ENCODE measurements at regions not wholly inside any gene's neighbourhood (a gene's known extent, or its start where the extent isn't known, plus 50 kb on each side); places are given as distances from the start of the nearest gene placed in this dataset.
A peak's percentile ranks its signal among the peaks of the same experiment; 100 is the strongest.

DNA sequence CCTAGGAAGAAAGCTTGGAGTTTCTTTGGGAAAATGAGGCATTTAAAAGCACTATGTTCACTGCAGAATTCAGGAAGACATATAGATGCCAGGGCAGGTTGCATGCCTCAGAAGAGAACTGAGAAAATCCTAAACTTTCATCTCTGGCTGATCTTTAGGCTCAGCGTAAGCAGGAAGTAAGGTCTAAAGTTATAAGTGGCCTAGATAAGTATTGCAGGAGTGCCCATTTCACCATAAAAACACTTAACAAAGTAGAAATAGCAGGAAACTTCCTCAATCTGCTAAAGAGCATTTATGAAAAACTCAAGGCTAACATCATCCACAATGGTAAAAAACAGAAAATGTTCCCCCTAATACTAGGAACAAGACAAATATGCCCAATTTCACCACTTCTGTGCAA is 320.3 kb downstream of the BMP2 start:
- H3K27ac ChIP-seq (ENCODE audit: low read depth, low read length): no peak overlapping the region
- H3K9ac ChIP-seq (ENCODE audit: low read length): no peak overlapping the region
- H3K36me3 ChIP-seq (ENCODE audit: control insufficient read depth in 1 of 2, insufficient read depth in 2 of 2, low read length in 2 of 2): no peaks in the 10 kb centered on the region
- H3K79me1 ChIP-seq (ENCODE audit: low read length): no peaks in the 10 kb centered on the region
- H3K4me3 ChIP-seq (ENCODE audit: low read depth, low read length): no peak overlapping the region
- no peak overlapping the region for H2BK12ac ChIP-seq (ENCODE audit: low read length)
- no peak overlapping the region for H4K8ac ChIP-seq (ENCODE audit: low read depth, low read length)
- no peak overlapping the region for H2AFZ ChIP-seq (ENCODE audit: insufficient read depth, low read length, poor library complexity)
- no peak for DNase-seq
- H3K9me3 ChIP-seq (ENCODE audit: insufficient read depth, low read depth, low read length): no peaks in the 10 kb centered on the region
- no peak overlapping the region for H3K4me2 ChIP-seq (ENCODE audit: low read length)
- no peak overlapping the region for H4K91ac ChIP-seq (ENCODE audit: low read depth, low read length)
- H3K14ac ChIP-seq (ENCODE audit: low read length): no peak overlapping the region
- no peak overlapping the region for H4K12ac ChIP-seq (ENCODE audit: low read depth, low read length)
- H2AK5ac ChIP-seq (ENCODE audit: low read length): no peak overlapping the region
- no peak overlapping the region for H3K23ac ChIP-seq (ENCODE audit: low read length)
- no CpG with 5 or more reads among the region's 1 CpG for WGBS (ENCODE audit: extremely low coverage, insufficient coverage, insufficient read length)
- H3K18ac ChIP-seq (ENCODE audit: low read length): no peak overlapping the region
- H2BK5ac ChIP-seq (ENCODE audit: low read depth, low read length, poor library complexity): no peak overlapping the region
- no peak overlapping the region for H3K4ac ChIP-seq (ENCODE audit: low read depth, low read length)
- no peaks in the 10 kb centered on the region for H3K4me1 ChIP-seq (ENCODE audit: control insufficient read depth in 1 of 2, insufficient read depth in 2 of 2, low read length in 2 of 2)
- no peaks in the 10 kb centered on the region for H3K79me2 ChIP-seq (ENCODE audit: control insufficient read depth, insufficient read depth, low read length, poor library complexity)
- no peaks in the 10 kb centered on the region for H3K27me3 ChIP-seq (ENCODE audit: insufficient read depth, low read length)
- no peak overlapping the region for H2BK120ac ChIP-seq (ENCODE audit: insufficient read depth, low read length, poor library complexity)

DNA sequence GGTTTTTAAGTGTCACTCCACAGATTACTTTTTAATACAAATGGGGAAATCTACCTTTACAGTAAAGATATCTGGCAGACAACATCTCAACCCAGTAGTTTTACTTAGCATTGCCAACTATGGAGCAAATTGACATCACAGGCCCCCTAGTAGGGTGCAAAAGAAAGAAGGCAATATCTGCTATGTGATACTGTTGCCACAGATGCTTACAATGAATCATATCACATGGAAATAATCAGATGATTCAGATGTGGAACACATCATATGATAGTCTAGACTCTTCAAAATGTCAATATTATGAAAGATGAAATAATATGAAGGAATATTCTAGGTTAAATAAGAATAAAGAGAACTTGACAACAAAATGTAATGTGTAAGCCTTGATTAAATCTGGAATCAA is 322.5 kb downstream of the BMP2 start:
- no peak for DNase-seq
- Histone ChIP-seq H4K8ac (ENCODE audit: low read depth, low read length) (no peak overlapping the region), H3K4ac (ENCODE audit: low read depth, low read length) (no peak overlapping the region), H3K9ac (ENCODE audit: low read length) (no peak overlapping the region), H3K27me3 (ENCODE audit: insufficient read depth, low read length) (no peaks in the 10 kb centered on the region), H2BK5ac (ENCODE audit: low read depth, low read length, poor library complexity) (no peak overlapping the region), H3K9me3 (ENCODE audit: insufficient read depth, low read depth, low read length) (no peaks in the 10 kb centered on the region), H2AK5ac (ENCODE audit: low read length) (no peak overlapping the region), H4K91ac (ENCODE audit: low read depth, low read length) (no peak overlapping the region), H3K4me2 (ENCODE audit: low read length) (no peak overlapping the region), H3K14ac (ENCODE audit: low read length) (no peak overlapping the region), H3K4me1 (ENCODE audit: control insufficient read depth in 1 of 2, insufficient read depth in 2 of 2, low read length in 2 of 2) (no peaks in the 10 kb centered on the region), H3K27ac (ENCODE audit: low read depth, low read length) (no peak overlapping the region), H3K79me2 (ENCODE audit: control insufficient read depth, insufficient read depth, low read length, poor library complexity) (no peaks in the 10 kb centered on the region), H3K18ac (ENCODE audit: low read length) (no peak overlapping the region), H2AFZ (ENCODE audit: insufficient read depth, low read length, poor library complexity) (no peak overlapping the region), H3K79me1 (ENCODE audit: low read length) (no peaks in the 10 kb centered on the region), H3K23ac (ENCODE audit: low read length) (no peak overlapping the region), H4K12ac (ENCODE audit: low read depth, low read length) (no peak overlapping the region), H2BK12ac (ENCODE audit: low read length) (no peak overlapping the region), H3K36me3 (ENCODE audit: control insufficient read depth in 1 of 2, insufficient read depth in 2 of 2, low read length in 2 of 2) (no peaks in the 10 kb centered on the region), H3K4me3 (ENCODE audit: low read depth, low read length) (no peak overlapping the region), H2BK120ac (ENCODE audit: insufficient read depth, low read length, poor library complexity) (no peak overlapping the region)

DNA sequence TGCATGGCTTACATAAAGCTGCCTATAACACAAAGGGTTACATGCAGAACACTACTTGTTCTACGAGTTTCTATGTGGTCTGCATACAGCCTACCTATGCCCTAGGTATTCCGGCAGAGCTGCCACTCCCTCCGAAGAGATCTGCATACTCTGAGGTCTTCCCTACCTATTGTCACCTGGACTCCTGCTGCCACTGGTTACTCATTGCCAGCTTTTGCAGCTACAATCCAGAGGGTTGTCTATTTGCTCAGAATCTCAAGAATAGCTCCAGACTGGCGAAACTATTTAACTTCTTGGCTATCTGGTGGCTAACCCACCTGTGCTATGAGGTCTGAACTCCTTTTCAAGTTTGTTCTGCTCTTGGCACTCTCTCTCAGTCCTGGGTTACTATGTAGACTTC is 323.3 kb downstream of the BMP2 start:
- H3K79me1 ChIP-seq (ENCODE audit: low read length): no peaks in the 10 kb centered on the region
- DNase-seq: peak; percentile 0
- no peak overlapping the region for H3K4me3 ChIP-seq (ENCODE audit: low read depth, low read length)
- H2AFZ ChIP-seq (ENCODE audit: insufficient read depth, low read length, poor library complexity): no peak overlapping the region
- no peak overlapping the region for H3K18ac ChIP-seq (ENCODE audit: low read length)
- H3K4ac ChIP-seq (ENCODE audit: low read depth, low read length): no peak overlapping the region
- no peak overlapping the region for H4K12ac ChIP-seq (ENCODE audit: low read depth, low read length)
- no peak overlapping the region for H3K14ac ChIP-seq (ENCODE audit: low read length)
- H2BK12ac ChIP-seq (ENCODE audit: low read length): no peak overlapping the region
- H4K91ac ChIP-seq (ENCODE audit: low read depth, low read length): no peak overlapping the region
- no peaks in the 10 kb centered on the region for H3K79me2 ChIP-seq (ENCODE audit: control insufficient read depth, insufficient read depth, low read length, poor library complexity)
- H4K8ac ChIP-seq (ENCODE audit: low read depth, low read length): no peak overlapping the region
- no peak overlapping the region for H3K4me2 ChIP-seq (ENCODE audit: low read length)
- no peaks in the 10 kb centered on the region for H3K4me1 ChIP-seq (ENCODE audit: control insufficient read depth in 1 of 2, insufficient read depth in 2 of 2, low read length in 2 of 2)
- H2BK120ac ChIP-seq (ENCODE audit: insufficient read depth, low read length, poor library complexity): no peak overlapping the region
- H3K36me3 ChIP-seq (ENCODE audit: control insufficient read depth in 1 of 2, insufficient read depth in 2 of 2, low read length in 2 of 2): no peaks in the 10 kb centered on the region
- no peak overlapping the region for H3K23ac ChIP-seq (ENCODE audit: low read length)
- no peak overlapping the region for H2AK5ac ChIP-seq (ENCODE audit: low read length)
- no peaks in the 10 kb centered on the region for H3K27me3 ChIP-seq (ENCODE audit: insufficient read depth, low read length)
- no CpG with 5 or more reads among the region's 4 CpGs for WGBS (ENCODE audit: extremely low coverage, insufficient coverage, insufficient read length)
- H3K27ac ChIP-seq (ENCODE audit: low read depth, low read length): no peak overlapping the region
- no peaks in the 10 kb centered on the region for H3K9me3 ChIP-seq (ENCODE audit: insufficient read depth, low read depth, low read length)
- H3K9ac ChIP-seq (ENCODE audit: low read length): no peak overlapping the region
- H2BK5ac ChIP-seq (ENCODE audit: low read depth, low read length, poor library complexity): no peak overlapping the region

DNA sequence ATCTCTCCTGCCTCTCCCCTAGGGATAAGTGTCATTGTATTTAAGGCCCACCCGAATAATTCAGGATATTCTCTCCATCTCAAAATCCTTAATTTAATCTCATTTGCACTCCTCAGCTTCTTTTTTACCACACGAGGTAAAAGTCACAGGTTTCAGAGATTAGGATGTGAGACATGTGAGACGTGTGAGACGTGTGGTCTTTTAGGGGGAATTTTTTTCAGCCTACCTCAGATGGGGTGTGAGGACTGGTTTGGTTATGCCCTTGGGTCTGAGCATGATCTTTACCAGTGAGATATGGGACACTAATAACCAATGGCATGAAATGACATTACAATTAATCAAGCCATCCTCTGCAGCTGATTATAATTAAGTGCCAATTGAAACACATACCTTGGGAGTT is 324.2 kb downstream of the BMP2 start:
- Histone ChIP-seq H3K23ac (ENCODE audit: low read length) (no peak overlapping the region), H3K27me3 (ENCODE audit: insufficient read depth, low read length) (no peaks in the 10 kb centered on the region), H2AFZ (ENCODE audit: insufficient read depth, low read length, poor library complexity) (no peak overlapping the region), H2BK120ac (ENCODE audit: insufficient read depth, low read length, poor library complexity) (no peak overlapping the region), H3K36me3 (ENCODE audit: control insufficient read depth in 1 of 2, insufficient read depth in 2 of 2, low read length in 2 of 2) (no peaks in the 10 kb centered on the region), H3K9me3 (ENCODE audit: insufficient read depth, low read depth, low read length) (no peaks in the 10 kb centered on the region), H3K79me1 (ENCODE audit: low read length) (no peaks in the 10 kb centered on the region), H3K4me1 (ENCODE audit: control insufficient read depth in 1 of 2, insufficient read depth in 2 of 2, low read length in 2 of 2) (no peaks in the 10 kb centered on the region), H3K79me2 (ENCODE audit: control insufficient read depth, insufficient read depth, low read length, poor library complexity) (no peaks in the 10 kb centered on the region), H3K14ac (ENCODE audit: low read length) (no peak overlapping the region), H3K9ac (ENCODE audit: low read length) (no peak overlapping the region), H3K4me3 (ENCODE audit: low read depth, low read length) (no peak overlapping the region), H4K91ac (ENCODE audit: low read depth, low read length) (no peak overlapping the region), H4K8ac (ENCODE audit: low read depth, low read length) (no peak overlapping the region), H3K4me2 (ENCODE audit: low read length) (no peak overlapping the region), H2BK12ac (ENCODE audit: low read length) (no peak overlapping the region), H3K27ac (ENCODE audit: low read depth, low read length) (no peak overlapping the region), H3K18ac (ENCODE audit: low read length) (no peak overlapping the region), H2AK5ac (ENCODE audit: low read length) (no peak overlapping the region), H4K12ac (ENCODE audit: low read depth, low read length) (no peak overlapping the region), H2BK5ac (ENCODE audit: low read depth, low read length, poor library complexity) (no peak overlapping the region), H3K4ac (ENCODE audit: low read depth, low read length) (no peak overlapping the region)
- no CpG with 5 or more reads among the region's 4 CpGs for WGBS (ENCODE audit: extremely low coverage, insufficient coverage, insufficient read length)
- DNase-seq: no peak

All from trophoblast cell (in vitro differentiated cells and primary cell).